Neural cell (in vitro differentiated cells): ENCODE measurements at regions not wholly inside any gene's neighbourhood (a gene's known extent, or its start where the extent isn't known, plus 50 kb on each side); places are given as distances from the start of the nearest gene placed in this dataset.

ENCODE experiments used
- H2AFZ ChIP-seq: fragments of 200-600, 300-800 bp; sonication (generic), shearing (Covaris generic); 2 replicates; pipeline ENCODE4 v1.6.0; 2014; ENCODE audit warnings: low read depth, mild to moderate bottlenecking, antibody characterized with exemption, low read length, moderate library complexity
- H3F3A ChIP-seq: fragments of 200-600 bp; shearing (Covaris generic); 2 replicates; pipeline ENCODE4 v1.6.1; 2016; ENCODE audit warnings: mild to moderate bottlenecking, moderate library complexity, mixed read lengths, antibody characterized with exemption, low read length; ENCODE audit not compliant: insufficient read depth, poor library complexity, severe bottlenecking
- H3K27ac ChIP-seq: fragments of 200-600, 300-800 bp; sonication (generic), shearing (Covaris generic); 2 replicates; pipeline ENCODE4 v1.5.1; 2014; ENCODE audit warnings: mild to moderate bottlenecking, low read length, moderate library complexity
- H3K27me3 ChIP-seq: fragments of 300-800, 200-600 bp; sonication (generic), shearing (Covaris generic); 2 replicates; pipeline ENCODE4 v1.6.0; 2014; ENCODE audit warnings: mild to moderate bottlenecking, low read depth, low read length, moderate library complexity; ENCODE audit not compliant: insufficient read depth
- H3K36me3 ChIP-seq: fragments of 300-800, 200-600 bp; sonication (generic), shearing (Covaris generic); 2 replicates; pipeline ENCODE4 v1.5.1; 2014; ENCODE audit warnings: mild to moderate bottlenecking, antibody characterized with exemption, low read length, moderate library complexity; ENCODE audit not compliant: insufficient read depth
- H3K4me2 ChIP-seq: fragments of 300-800, 200-600 bp; sonication (generic), shearing (Covaris generic); 2 replicates; pipeline ENCODE4 v1.6.0; 2014; ENCODE audit warnings: mild to moderate bottlenecking, low read length
- H3K4me3 ChIP-seq: fragments of 300-800, 200-600 bp; sonication (generic), shearing (Covaris generic); 2 replicates; pipeline ENCODE4 v1.5.1; 2014; ENCODE audit warnings: mild to moderate bottlenecking, low read length, moderate library complexity
- H3K79me2 ChIP-seq: fragments of 200-600 bp; shearing (Covaris generic); replicated peaks from 2 replicates; pipeline ENCODE4 v1.6.0; 2014; ENCODE audit warnings: mild to moderate bottlenecking, low read length, moderate library complexity; ENCODE audit not compliant: insufficient read depth
- H3K9ac ChIP-seq: fragments of 300-800, 200-600 bp; sonication (generic), shearing (Covaris generic); 2 replicates; pipeline ENCODE4 v1.6.1; 2016; ENCODE audit warnings: mild to moderate bottlenecking, low read length, mixed read lengths
- H3K9me2 ChIP-seq: fragments of 200-600 bp; shearing (Covaris generic); 2 replicates; pipeline ENCODE4 v1.6.1; 2016; ENCODE audit warnings: mild to moderate bottlenecking, low read length, mixed read lengths; ENCODE audit not compliant: insufficient read depth
- H3K9me3 ChIP-seq: fragments of 200-600, 300-800 bp; sonication (generic), shearing (Covaris generic); 2 replicates; pipeline ENCODE4 v1.6.1; 2016; ENCODE audit warnings: mild to moderate bottlenecking, mixed run types, low read length, moderate library complexity, mixed read lengths
- H4K20me1 ChIP-seq: fragments of 200-600 bp; shearing (Covaris generic); 2 replicates; pipeline ENCODE4 v1.6.1; 2016; ENCODE audit warnings: mild to moderate bottlenecking, mixed run types; ENCODE audit not compliant: insufficient read depth
- EP300 ChIP-seq: fragments of 450-650 bp; conservative IDR thresholded peaks from 2 replicates; pipeline ENCODE4 v1.6.1; 2014; ENCODE audit warnings: antibody characterized with exemption, mild to moderate bottlenecking, moderate library complexity; ENCODE audit not compliant: poor library complexity, severe bottlenecking
- EZH2 ChIP-seq: fragments of 200-600, 300-800 bp; shearing (Covaris generic), sonication (generic); IDR thresholded peaks from 2 replicates; pipeline ENCODE4 v1.6.1; 2014; ENCODE audit warnings: antibody characterized with exemption, low read length, borderline replicate concordance, mild to moderate bottlenecking; ENCODE audit not compliant: insufficient read depth, poor library complexity, severe bottlenecking
- MXI1 ChIP-seq: fragments of 450-650 bp; conservative IDR thresholded peaks from 2 replicates; pipeline ENCODE4 v1.6.1; 2014; ENCODE audit warnings: antibody characterized with exemption, mild to moderate bottlenecking; ENCODE audit not compliant: poor library complexity, severe bottlenecking
- POLR2AphosphoS5 ChIP-seq: IDR thresholded peaks from 2 replicates; pipeline ENCODE4 v1.6.1; 2012
- RAD21 ChIP-seq: fragments of 450-650 bp; conservative IDR thresholded peaks from 2 replicates; pipeline ENCODE4 v1.6.1; 2014; ENCODE audit warnings: antibody characterized with exemption, mild to moderate bottlenecking, moderate library complexity
- SMC3 ChIP-seq: fragments of 450-650 bp; conservative IDR thresholded peaks from 2 replicates; pipeline ENCODE4 v1.6.1; 2014; ENCODE audit warnings: antibody characterized with exemption, mild to moderate bottlenecking, moderate library complexity; ENCODE audit not compliant: poor library complexity
- TAF1 ChIP-seq: IDR thresholded peaks from 2 replicates; pipeline ENCODE4 v1.6.1; 2012; ENCODE audit warnings: low read depth
- TF ChIP-seq, protein P1 (sequence below): fragments of 450-650 bp; IDR thresholded peaks from 2 replicates; pipeline ENCODE4 v1.5.1; 2014; ENCODE audit warnings: antibody characterized with exemption, mild to moderate bottlenecking, moderate library complexity; ENCODE audit not compliant: poor library complexity, severe bottlenecking
- TF ChIP-seq, protein P2 (sequence below): IDR thresholded peaks from 2 replicates; pipeline ENCODE4 v1.6.1; 2012; ENCODE audit warnings: borderline replicate concordance

DNA sequence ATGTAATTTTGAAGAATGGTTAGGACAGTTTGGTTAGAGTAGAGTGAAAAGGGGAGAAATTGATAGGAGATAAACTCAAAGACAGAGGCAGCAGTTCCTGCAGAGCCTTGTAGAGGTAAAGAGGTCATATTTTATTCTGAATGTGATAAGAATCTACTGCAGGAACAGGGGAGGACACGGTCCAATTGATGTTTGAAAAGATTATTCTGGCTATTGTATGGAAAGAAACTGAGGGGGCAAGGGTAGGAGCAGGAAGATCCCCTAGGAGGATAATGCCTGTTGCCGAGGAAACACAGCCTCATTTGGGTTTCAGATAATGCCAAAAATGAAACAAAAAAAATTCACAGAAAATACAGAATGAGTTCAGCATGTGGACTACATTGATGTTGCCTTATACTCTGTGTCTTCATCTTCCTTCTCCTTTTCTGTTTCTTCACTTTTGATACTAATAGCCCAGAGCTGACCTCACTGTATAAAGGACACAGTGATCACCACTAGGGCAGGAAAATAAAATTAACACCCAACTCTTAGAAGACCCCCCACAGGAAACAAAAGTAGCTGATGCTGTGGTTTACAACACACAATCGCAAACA lies 454.6 kb upstream of the UBE2E2 start:
- H3K4me2 ChIP-seq = no peak overlapping the region
- H3K9me2 ChIP-seq = no peaks in the 10 kb centered on the region
- H3K4me3 ChIP-seq = no peak overlapping the region
- H3F3A ChIP-seq = no peaks in the 10 kb centered on the region
- H3K27ac ChIP-seq = no peak overlapping the region
- no peaks in the 10 kb centered on the region for H3K9me3 ChIP-seq
- TF ChIP-seq RAD21 = no peak
- H2AFZ ChIP-seq = no peak overlapping the region
- H3K36me3 ChIP-seq = no peaks in the 10 kb centered on the region
- no peaks in the 10 kb centered on the region for H4K20me1 ChIP-seq
- H3K9ac ChIP-seq = no peak overlapping the region
- H3K79me2 ChIP-seq = no peaks in the 10 kb centered on the region
- H3K27me3 ChIP-seq = no peaks in the 10 kb centered on the region

DNA sequence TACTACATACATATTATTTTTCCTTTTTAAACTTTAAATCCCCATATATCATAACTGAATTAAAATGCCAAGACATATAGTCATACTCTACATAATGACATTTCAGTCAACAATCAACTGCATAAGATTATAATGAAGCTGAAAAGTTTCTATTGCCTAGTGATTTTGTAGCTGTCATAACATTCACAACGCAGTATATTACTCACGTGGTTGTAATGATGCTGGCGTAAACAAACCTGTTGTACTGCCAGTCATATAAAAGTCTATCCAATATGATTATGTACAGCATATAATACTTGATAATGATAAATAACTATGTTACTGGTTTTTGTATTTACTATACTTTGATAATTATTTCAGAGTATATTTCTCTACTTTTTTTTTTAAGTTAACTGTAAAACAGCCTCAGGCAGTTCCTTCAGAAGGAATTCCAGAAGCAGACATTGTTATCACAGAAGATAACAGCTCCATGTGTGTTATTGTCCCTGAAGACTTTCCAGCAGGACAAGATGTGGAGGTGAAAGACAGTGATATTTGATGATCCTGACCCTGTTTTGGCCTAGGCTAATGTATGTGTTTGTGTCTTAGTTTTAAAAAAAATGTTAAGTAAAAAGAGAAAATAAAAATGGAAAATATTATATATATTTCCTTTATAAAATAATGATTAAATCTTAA lies 443.4 kb upstream of the UBE2E2 start:
- no peaks in the 10 kb centered on the region for H3K36me3 ChIP-seq
- TF ChIP-seq SMC3 = no peak
- TF ChIP-seq POLR2AphosphoS5 = no peak
- no peak for TF ChIP-seq RAD21
- TF ChIP-seq EZH2 = no peak
- no peak for TF ChIP-seq TAF1
- TF ChIP-seq, protein P1, sequence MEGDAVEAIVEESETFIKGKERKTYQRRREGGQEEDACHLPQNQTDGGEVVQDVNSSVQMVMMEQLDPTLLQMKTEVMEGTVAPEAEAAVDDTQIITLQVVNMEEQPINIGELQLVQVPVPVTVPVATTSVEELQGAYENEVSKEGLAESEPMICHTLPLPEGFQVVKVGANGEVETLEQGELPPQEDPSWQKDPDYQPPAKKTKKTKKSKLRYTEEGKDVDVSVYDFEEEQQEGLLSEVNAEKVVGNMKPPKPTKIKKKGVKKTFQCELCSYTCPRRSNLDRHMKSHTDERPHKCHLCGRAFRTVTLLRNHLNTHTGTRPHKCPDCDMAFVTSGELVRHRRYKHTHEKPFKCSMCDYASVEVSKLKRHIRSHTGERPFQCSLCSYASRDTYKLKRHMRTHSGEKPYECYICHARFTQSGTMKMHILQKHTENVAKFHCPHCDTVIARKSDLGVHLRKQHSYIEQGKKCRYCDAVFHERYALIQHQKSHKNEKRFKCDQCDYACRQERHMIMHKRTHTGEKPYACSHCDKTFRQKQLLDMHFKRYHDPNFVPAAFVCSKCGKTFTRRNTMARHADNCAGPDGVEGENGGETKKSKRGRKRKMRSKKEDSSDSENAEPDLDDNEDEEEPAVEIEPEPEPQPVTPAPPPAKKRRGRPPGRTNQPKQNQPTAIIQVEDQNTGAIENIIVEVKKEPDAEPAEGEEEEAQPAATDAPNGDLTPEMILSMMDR = no peak
- TF ChIP-seq MXI1 = no peak
- TF ChIP-seq, protein P2, sequence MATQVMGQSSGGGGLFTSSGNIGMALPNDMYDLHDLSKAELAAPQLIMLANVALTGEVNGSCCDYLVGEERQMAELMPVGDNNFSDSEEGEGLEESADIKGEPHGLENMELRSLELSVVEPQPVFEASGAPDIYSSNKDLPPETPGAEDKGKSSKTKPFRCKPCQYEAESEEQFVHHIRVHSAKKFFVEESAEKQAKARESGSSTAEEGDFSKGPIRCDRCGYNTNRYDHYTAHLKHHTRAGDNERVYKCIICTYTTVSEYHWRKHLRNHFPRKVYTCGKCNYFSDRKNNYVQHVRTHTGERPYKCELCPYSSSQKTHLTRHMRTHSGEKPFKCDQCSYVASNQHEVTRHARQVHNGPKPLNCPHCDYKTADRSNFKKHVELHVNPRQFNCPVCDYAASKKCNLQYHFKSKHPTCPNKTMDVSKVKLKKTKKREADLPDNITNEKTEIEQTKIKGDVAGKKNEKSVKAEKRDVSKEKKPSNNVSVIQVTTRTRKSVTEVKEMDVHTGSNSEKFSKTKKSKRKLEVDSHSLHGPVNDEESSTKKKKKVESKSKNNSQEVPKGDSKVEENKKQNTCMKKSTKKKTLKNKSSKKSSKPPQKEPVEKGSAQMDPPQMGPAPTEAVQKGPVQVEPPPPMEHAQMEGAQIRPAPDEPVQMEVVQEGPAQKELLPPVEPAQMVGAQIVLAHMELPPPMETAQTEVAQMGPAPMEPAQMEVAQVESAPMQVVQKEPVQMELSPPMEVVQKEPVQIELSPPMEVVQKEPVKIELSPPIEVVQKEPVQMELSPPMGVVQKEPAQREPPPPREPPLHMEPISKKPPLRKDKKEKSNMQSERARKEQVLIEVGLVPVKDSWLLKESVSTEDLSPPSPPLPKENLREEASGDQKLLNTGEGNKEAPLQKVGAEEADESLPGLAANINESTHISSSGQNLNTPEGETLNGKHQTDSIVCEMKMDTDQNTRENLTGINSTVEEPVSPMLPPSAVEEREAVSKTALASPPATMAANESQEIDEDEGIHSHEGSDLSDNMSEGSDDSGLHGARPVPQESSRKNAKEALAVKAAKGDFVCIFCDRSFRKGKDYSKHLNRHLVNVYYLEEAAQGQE = no peak
- no peak for TF ChIP-seq EP300
- H2AFZ ChIP-seq = no peak overlapping the region
- no peaks in the 10 kb centered on the region for H3K9me2 ChIP-seq
- H3K9ac ChIP-seq = no peak overlapping the region
- no peaks in the 10 kb centered on the region for H3F3A ChIP-seq
- no peak overlapping the region for H3K4me2 ChIP-seq
- no peak overlapping the region for H3K27ac ChIP-seq
- no peaks in the 10 kb centered on the region for H3K9me3 ChIP-seq
- H4K20me1 ChIP-seq = no peaks in the 10 kb centered on the region
- no peaks in the 10 kb centered on the region for H3K27me3 ChIP-seq
- H3K79me2 ChIP-seq = no peaks in the 10 kb centered on the region
- no peak overlapping the region for H3K4me3 ChIP-seq
